Fibroblast of pulmonary artery (primary cell): ENCODE measurements at regions not wholly inside any gene's neighbourhood (a gene's known extent, or its start where the extent isn't known, plus 50 kb on each side); places are given as distances from the start of the nearest gene placed in this dataset.

Experiments
- DNase-seq: peaks from one replicate; pipeline ENCODE4 v3.0.0-alpha.2; 2010; ENCODE audit warnings: low read depth
- H3K4me3 ChIP-seq: replicated peaks from 2 replicates; pipeline ENCODE4 v1.5.1; 2011; ENCODE audit warnings: low read depth, mild to moderate bottlenecking, control low read depth, low read length, moderate library complexity
- TF ChIP-seq, protein P1 (sequence below): IDR thresholded peaks from 2 replicates; pipeline ENCODE4 v1.5.1; 2011; ENCODE audit warnings: mild to moderate bottlenecking, control low read depth, low read length, inconsistent platforms; ENCODE audit errors: missing control alignments

- TF ChIP-seq, protein P1, sequence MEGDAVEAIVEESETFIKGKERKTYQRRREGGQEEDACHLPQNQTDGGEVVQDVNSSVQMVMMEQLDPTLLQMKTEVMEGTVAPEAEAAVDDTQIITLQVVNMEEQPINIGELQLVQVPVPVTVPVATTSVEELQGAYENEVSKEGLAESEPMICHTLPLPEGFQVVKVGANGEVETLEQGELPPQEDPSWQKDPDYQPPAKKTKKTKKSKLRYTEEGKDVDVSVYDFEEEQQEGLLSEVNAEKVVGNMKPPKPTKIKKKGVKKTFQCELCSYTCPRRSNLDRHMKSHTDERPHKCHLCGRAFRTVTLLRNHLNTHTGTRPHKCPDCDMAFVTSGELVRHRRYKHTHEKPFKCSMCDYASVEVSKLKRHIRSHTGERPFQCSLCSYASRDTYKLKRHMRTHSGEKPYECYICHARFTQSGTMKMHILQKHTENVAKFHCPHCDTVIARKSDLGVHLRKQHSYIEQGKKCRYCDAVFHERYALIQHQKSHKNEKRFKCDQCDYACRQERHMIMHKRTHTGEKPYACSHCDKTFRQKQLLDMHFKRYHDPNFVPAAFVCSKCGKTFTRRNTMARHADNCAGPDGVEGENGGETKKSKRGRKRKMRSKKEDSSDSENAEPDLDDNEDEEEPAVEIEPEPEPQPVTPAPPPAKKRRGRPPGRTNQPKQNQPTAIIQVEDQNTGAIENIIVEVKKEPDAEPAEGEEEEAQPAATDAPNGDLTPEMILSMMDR, result no peak
- no peak for DNase-seq
- H3K4me3 ChIP-seq, result no peak overlapping the region
These were observed 66.4 kb upstream of the POU3F3 start for GRCh38 chr2:104787298-104788065.

DNA sequence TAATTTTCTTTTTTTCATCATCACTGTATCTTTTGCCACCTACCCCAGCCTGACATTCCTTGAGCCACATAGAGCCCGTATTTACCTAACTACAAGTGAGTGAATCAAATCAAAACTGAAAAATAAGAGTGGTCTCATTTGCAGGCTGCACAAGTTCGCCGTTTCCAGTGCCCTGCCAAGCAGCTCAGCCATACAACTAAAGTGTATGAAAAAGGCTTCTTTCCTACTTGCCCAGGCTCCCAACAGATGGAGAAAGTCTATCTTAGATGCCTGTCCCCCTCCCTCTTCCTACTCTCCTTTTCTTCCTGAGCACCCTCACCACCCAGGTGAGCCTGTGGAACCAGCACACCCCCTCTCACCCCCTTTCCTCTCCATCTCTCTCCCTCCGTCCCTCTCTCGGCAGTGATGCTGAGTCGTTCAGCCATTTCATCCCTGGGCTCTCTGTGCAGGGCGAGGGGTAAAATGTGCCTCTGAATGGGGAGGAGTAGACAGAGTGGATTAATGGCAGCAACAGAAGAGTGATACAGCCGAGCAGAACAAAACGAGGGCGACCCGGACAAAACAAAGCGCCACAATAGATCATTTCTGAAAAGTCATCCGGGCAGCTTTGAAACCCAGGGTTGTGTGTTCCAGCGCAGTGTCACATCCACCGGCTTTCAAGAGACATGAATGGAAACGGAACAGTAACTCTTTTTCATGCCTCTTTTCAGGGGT, 65.0 kb upstream of the POU3F3 start:
- H3K4me3 ChIP-seq, result no peak overlapping the region

DNA sequence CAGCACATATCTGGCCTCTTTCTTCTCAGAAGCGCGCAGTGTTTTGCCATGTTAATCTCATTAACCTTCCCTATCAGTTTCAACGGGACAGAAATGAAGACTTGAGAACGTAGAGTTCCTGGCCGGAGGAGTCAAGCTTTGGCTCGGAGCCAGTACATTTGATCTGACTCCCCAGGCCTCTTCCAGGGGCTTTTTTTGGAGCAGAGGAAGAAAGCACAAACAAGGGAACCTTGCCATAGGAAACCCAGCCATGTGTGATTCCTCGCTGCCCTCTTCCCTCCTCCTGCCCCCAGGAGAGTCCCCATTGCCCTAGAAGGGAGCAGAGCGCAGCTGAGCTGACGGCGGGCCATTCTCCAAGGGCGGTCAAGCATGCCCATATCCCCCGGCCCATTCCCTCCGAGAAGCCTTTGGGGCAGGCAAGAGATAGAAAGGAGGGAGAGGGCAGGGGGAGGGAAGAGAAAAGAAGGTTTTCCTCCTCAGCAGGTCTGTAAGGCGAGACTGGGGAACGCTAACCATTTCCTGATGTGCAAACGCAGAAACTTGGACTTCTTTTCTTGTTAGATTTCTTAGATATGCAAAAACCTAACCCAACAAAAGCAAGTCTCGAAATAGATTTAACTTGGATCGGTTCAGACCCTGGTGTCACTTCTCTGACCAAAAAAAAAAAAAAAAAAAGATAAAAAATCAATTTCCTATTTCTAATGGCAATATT, 63.7 kb upstream of the POU3F3 start:
- TF ChIP-seq, protein P1, result no peak
- no peak overlapping the region for H3K4me3 ChIP-seq
- DNase-seq, result peak; percentile 6

More for the DNA sequence above, 65.0 kb upstream of the POU3F3 start:
- TF ChIP-seq, protein P1, result no peak
- no peak for DNase-seq

DNA sequence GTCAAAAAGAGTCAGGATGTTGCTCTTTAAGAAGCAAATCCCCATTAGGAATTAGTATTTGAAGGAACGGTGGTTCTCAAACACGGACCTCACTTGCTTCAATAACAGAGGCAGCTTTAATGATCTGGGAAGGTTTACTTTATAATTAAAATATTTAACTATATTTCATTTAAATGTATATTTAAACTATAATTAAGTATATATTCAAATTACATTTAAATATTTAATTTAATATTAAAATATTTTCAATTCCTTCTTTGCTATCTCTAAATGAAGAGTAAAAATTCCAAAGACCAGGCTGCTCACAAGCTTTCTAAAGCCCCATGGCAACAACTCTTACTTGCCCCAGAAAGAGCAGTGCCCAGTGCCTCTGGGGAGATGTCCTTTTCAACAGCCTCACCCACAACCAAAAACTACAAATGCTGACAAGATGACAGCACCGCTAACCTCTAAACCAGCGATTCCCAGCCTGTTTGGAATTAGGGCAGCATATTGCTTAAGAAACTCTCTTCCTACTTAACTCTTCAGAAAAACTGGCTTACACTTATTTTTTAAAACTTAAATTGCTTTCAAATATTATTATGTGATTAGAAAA, 62.9 kb upstream of the POU3F3 start:
- DNase-seq, result no peak
- no peak overlapping the region for H3K4me3 ChIP-seq
- TF ChIP-seq, protein P1, result no peak

DNA sequence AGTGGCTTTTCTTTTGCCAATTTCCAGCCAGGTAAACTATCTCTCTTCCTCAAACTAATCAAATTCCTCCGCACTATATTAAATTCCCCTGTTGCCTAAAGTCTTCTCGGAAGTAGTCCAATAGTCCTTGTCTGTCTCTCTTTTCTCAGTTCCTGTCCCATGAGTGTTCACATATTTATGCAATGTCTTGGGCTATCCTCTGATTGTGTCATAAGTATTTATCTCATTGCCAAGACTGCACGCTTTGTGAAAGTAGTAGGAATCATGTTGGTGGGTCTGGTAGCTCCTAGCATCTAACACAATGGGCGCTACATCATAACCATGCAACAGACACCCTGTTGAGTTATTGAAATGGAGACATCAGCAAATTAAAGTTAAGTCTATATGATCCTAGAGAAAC, 59.9 kb upstream of the POU3F3 start:
- peak; percentile 29 for DNase-seq
- H3K4me3 ChIP-seq, result no peak overlapping the region
- TF ChIP-seq, protein P1, result no peak

DNA sequence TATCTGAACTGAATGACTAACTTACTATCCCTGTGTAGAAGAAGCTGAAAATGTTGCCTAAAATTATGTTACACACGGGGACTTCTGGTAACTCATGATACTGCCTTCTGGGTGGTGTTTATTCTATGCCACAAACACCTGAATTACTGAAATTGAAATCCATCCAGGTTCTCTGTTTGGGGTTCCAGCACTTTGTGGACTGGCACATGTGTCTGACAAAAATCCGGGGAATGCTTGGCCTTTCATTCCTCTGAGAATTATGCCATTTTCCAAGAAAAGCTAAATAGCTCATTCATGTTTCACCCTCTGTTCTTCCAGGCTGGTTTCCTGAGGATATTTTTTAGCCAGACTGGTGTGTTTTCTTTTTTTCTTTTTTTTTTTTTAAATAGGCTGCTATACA, 59.5 kb upstream of the POU3F3 start:
- H3K4me3 ChIP-seq, result no peak overlapping the region
- TF ChIP-seq, protein P1, result no peak
- no peak for DNase-seq
